Mesendoderm (in vitro differentiated cells): ENCODE measurements at regions not wholly inside any gene's neighbourhood (a gene's known extent, or its start where the extent isn't known, plus 50 kb on each side); places are given as distances from the start of the nearest gene placed in this dataset.
A peak's percentile ranks its signal among the peaks of the same experiment; 100 is the strongest.

Experiments used
- DNase-seq: peaks from one replicate; pipeline ENCODE4 v3.0.0; 2013
- H2AK5ac ChIP-seq: 2 replicates; pipeline ENCODE4 v1.6.1; 2013; ENCODE audit warnings: low read length, inconsistent platforms
- H2BK120ac ChIP-seq: 2 replicates; pipeline ENCODE4 v1.6.1; 2013; ENCODE audit warnings: low read depth, mild to moderate bottlenecking, low read length, moderate library complexity, mixed read lengths
- H2BK15ac ChIP-seq: replicated peaks from 2 replicates; pipeline ENCODE4 v1.6.1; 2013; ENCODE audit warnings: low read depth, mild to moderate bottlenecking, moderate library complexity
- H2BK5ac ChIP-seq: 2 replicates; pipeline ENCODE4 v1.6.1; 2013; ENCODE audit warnings: low read length, inconsistent platforms
- H3K18ac ChIP-seq: 2 replicates; pipeline ENCODE4 v1.6.1; 2013; ENCODE audit warnings: mild to moderate bottlenecking, low read length, mixed read lengths
- H3K23ac ChIP-seq: one replicate; pipeline ENCODE4 v1.6.1; 2013; ENCODE audit warnings: low read length
- H3K27ac ChIP-seq: 2 replicates; pipeline ENCODE4 v1.5.1; 2013; ENCODE audit warnings: low read depth, mild to moderate bottlenecking, inconsistent platforms, low read length, moderate library complexity
- H3K27me3 ChIP-seq: 2 replicates; pipeline ENCODE4 v1.6.1; 2013; ENCODE audit warnings: low read length, control low read depth, mild to moderate bottlenecking, inconsistent platforms; ENCODE audit not compliant: insufficient read depth, poor library complexity
- H3K36me3 ChIP-seq: 2 replicates; pipeline ENCODE4 v1.6.1; 2013; ENCODE audit warnings: low read length, inconsistent platforms; ENCODE audit not compliant: control insufficient read depth, insufficient read depth
- H3K4ac ChIP-seq: one replicate; pipeline ENCODE4 v1.6.1; 2013; ENCODE audit warnings: low read depth, mild to moderate bottlenecking, low read length, moderate library complexity
- H3K4me1 ChIP-seq: 2 replicates; pipeline ENCODE4 v1.6.1; 2013; ENCODE audit warnings: low read depth, low read length, inconsistent platforms; ENCODE audit not compliant: control insufficient read depth
- H3K4me2 ChIP-seq: 2 replicates; pipeline ENCODE4 v1.6.1; 2013; ENCODE audit warnings: low read length
- H3K4me3 ChIP-seq: 2 replicates; pipeline ENCODE4 v1.5.1; 2013; ENCODE audit warnings: mild to moderate bottlenecking, low read length
- H3K56ac ChIP-seq: one replicate; pipeline ENCODE4 v1.6.1; 2013; ENCODE audit warnings: low read length
- H3K79me1 ChIP-seq: 2 replicates; pipeline ENCODE4 v1.6.1; 2013; ENCODE audit warnings: low read length, inconsistent platforms
- H3K79me2 ChIP-seq: 2 replicates; pipeline ENCODE4 v1.6.1; 2013; ENCODE audit warnings: mild to moderate bottlenecking, low read length; ENCODE audit not compliant: control insufficient read depth, insufficient read depth
- H3K9ac ChIP-seq: 2 replicates; pipeline ENCODE4 v1.6.1; 2013; ENCODE audit warnings: low read length, inconsistent platforms
- H4K5ac ChIP-seq: one replicate; pipeline ENCODE4 v1.6.1; 2013; ENCODE audit warnings: low read length
- H4K8ac ChIP-seq: one replicate; pipeline ENCODE4 v1.6.1; 2013; ENCODE audit warnings: low read depth, mild to moderate bottlenecking, control low read depth, low read length, moderate library complexity
- WGBS: extraction: QIAGEN DNeasy Blood & Tissue Kit; methylation state at CpG from one replicate; pipeline ENCODE4 v1.1.7; 2013; ENCODE audit warnings: low lambda C conversion rate, missing lambda C conversion rate; ENCODE audit not compliant: insufficient coverage; ENCODE audit errors: extremely low coverage; 5-methylcytosine and 5-hydroxymethylcytosine counted together

- Histone ChIP-seq H3K23ac (no peak overlapping the region), H3K79me1 (no peaks in the 10 kb centered on the region), H3K36me3 (no peaks in the 10 kb centered on the region), H3K27me3 (no peaks in the 10 kb centered on the region), H4K5ac (no peak overlapping the region), H3K56ac (no peak overlapping the region), H3K4ac (no peak overlapping the region), H2BK5ac (no peak overlapping the region), H4K8ac (no peak overlapping the region), H3K4me1 (no peaks in the 10 kb centered on the region), H2BK120ac (no peak overlapping the region), H3K18ac (no peak overlapping the region), H3K4me3 (no peak overlapping the region), H3K79me2 (no peaks in the 10 kb centered on the region), H3K9ac (no peak overlapping the region), H2BK15ac (no peak overlapping the region), H2AK5ac (no peak overlapping the region), H3K27ac (no peak overlapping the region), H3K4me2 (no peak overlapping the region)
- DNase-seq = peak; percentile 69
These were observed 131.2 kb downstream of the URB2 start for GRCh38 chr1:229757226-229757625.

DNA sequence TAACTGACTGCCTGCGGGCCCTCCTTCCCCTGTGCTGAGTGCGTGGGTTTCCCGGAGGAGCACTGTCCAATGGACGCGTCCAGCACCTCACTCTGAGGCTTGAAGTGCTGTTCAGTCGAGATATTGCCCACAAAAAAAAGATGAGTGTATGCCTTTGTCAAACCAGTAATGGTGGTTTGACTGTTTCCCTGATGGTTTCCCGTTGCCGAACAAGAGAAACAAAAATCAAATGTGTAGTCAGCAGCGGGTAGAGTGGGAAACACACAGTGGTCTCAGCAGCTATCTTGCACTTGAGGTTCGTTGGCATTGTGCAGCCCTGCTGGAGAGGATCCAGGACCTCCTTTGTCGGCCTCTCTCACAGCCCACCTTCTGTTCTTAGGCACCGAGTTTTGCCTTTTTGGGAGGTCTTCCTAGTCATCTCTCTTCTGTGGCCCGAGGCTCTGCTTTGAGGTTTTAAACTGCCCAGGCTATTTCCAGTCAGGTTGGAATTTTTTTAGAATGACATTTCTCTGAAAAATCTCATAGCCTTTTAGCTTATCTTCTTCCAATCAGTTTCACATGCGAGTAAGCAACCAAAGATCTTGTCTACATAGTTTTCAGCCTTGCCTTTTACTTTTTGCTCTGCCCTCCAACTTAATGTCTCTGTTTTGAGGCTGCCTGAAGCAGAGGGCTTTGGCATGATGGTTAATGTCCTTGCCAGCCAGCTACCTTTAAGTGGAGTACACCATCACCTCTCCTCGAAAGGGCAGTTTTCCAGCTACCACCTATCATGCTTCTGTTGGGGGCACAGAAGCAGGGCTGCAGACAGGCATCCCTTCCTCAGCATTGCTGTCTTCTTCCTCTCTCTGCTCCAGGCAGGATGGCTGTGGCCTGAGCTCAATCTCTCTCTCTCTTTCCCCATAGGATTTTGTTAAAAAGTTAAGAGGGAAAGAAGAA, 132.3 kb downstream of the URB2 start:
- Histone ChIP-seq H3K23ac (no peak overlapping the region), H3K4me1 (no peaks in the 10 kb centered on the region), H3K4me3 (no peak overlapping the region), H3K4ac (no peak overlapping the region), H4K5ac (no peak overlapping the region), H3K56ac (no peak overlapping the region), H2BK15ac (no peak overlapping the region), H3K79me1 (no peaks in the 10 kb centered on the region), H3K36me3 (no peaks in the 10 kb centered on the region), H3K18ac (no peak overlapping the region), H2AK5ac (no peak overlapping the region), H3K27me3 (no peaks in the 10 kb centered on the region), H3K9ac (no peak overlapping the region), H4K8ac (no peak overlapping the region), H2BK120ac (no peak overlapping the region), H3K27ac (no peak overlapping the region), H3K79me2 (no peaks in the 10 kb centered on the region), H3K4me2 (no peak overlapping the region), H2BK5ac (no peak overlapping the region)
- peak; percentile 6 for DNase-seq
- WGBS = no CpG with 5 or more reads among the region's 15 CpGs

DNA sequence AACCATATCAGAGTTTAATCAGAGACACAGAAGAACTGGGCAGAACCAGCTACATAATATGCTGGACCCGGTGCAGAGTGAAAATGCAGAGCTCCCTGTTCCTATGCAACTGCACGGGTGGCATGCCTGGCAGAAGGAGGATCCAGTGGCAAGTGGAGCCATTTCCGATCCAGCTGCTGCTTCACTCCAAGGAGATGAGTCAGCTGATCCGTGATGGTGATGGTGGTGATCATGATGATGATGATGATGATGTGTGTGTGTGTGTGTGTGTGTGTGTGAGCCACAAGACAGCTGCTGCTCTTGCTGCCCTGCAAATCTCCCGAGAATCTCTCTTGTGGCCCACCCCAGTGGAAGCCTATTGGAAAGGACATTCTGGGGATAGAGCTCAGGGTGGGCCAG, 133.0 kb downstream of the URB2 start:
- H3K27ac ChIP-seq = no peak overlapping the region
- no CpG with 5 or more reads among the region's 5 CpGs for WGBS
- H3K9ac ChIP-seq = no peak overlapping the region
- no peaks in the 10 kb centered on the region for H3K79me2 ChIP-seq
- no peak overlapping the region for H4K8ac ChIP-seq
- H2BK5ac ChIP-seq = no peak overlapping the region
- no peaks in the 10 kb centered on the region for H3K79me1 ChIP-seq
- no peak overlapping the region for H3K4me2 ChIP-seq
- no peak overlapping the region for H3K4me3 ChIP-seq
- no peak overlapping the region for H3K23ac ChIP-seq
- H3K27me3 ChIP-seq = no peaks in the 10 kb centered on the region
- no peaks in the 10 kb centered on the region for H3K4me1 ChIP-seq
- H3K18ac ChIP-seq = no peak overlapping the region
- DNase-seq = no peak
- no peak overlapping the region for H2AK5ac ChIP-seq
- H3K4ac ChIP-seq = no peak overlapping the region
- no peak overlapping the region for H4K5ac ChIP-seq
- no peak overlapping the region for H2BK120ac ChIP-seq
- no peak overlapping the region for H2BK15ac ChIP-seq
- no peak overlapping the region for H3K56ac ChIP-seq
- H3K36me3 ChIP-seq = no peaks in the 10 kb centered on the region

DNA sequence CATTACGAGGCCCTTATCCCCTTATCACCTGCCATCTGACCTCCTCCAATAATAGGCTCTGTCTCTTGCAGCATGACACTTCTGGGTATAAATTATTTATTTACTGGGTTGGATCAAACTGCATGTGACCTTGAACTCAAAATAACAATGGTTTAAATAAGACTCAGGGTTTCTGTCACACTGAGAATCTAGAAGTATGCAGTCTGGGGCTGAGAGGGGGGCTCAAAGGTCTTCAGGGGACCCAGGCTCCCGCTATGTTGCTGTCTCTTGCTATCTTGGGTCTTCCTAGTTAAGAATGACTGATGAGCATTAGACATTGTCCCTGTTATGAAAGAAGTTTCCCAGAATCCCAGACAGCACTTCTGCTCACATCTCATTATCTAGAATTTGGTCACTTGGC, 133.5 kb downstream of the URB2 start:
- Histone ChIP-seq H3K4ac (no peak overlapping the region), H4K5ac (no peak overlapping the region), H2BK5ac (no peak overlapping the region), H3K9ac (no peak overlapping the region), H2BK15ac (no peak overlapping the region), H3K18ac (no peak overlapping the region), H2BK120ac (no peak overlapping the region), H3K4me1 (no peaks in the 10 kb centered on the region), H3K27ac (no peak overlapping the region), H3K79me1 (no peaks in the 10 kb centered on the region), H3K4me2 (no peak overlapping the region), H3K23ac (no peak overlapping the region), H2AK5ac (no peak overlapping the region), H3K4me3 (no peak overlapping the region), H3K56ac (no peak overlapping the region), H4K8ac (no peak overlapping the region), H3K79me2 (no peaks in the 10 kb centered on the region), H3K36me3 (no peaks in the 10 kb centered on the region), H3K27me3 (no peaks in the 10 kb centered on the region)
- no CpG with 5 or more reads among the region's 2 CpGs for WGBS
- DNase-seq = no peak

GRCh38 chr1:229760478-229760996, 134.5 kb downstream of the URB2 start:
- Histone ChIP-seq H4K5ac (no peak overlapping the region), H2BK5ac (no peak overlapping the region), H3K23ac (no peak overlapping the region), H3K18ac (no peak overlapping the region), H3K4ac (no peak overlapping the region), H3K4me3 (no peak overlapping the region), H3K27ac (no peak overlapping the region), H3K79me1 (no peaks in the 10 kb centered on the region), H3K9ac (no peak overlapping the region), H3K27me3 (no peaks in the 10 kb centered on the region), H3K79me2 (no peaks in the 10 kb centered on the region), H2BK120ac (no peak overlapping the region), H3K4me2 (no peak overlapping the region), H3K36me3 (no peaks in the 10 kb centered on the region), H4K8ac (no peak overlapping the region), H3K4me1 (no peaks in the 10 kb centered on the region), H3K56ac (no peak overlapping the region), H2AK5ac (no peak overlapping the region), H2BK15ac (no peak overlapping the region)
- no peak for DNase-seq
- WGBS = no CpG with 5 or more reads among the region's 7 CpGs

DNA sequence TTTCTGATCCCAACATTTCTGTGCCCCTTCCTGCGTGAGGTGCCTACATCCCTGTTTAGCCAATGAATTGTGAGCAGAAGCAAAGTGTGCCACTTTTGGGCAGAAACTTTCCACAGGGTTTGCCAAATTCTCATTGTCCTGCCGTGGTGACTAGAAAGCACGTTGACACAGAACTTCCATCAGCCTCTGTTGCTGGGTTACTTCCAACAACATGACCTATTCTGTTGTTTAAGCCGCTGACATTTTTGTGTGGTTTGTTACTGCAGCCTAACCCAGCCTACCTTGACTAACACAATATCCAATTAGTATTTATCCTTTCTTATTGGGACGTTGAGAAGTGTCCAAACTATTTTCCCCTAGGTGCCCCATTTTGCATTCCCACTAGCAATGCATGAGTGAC, 136.8 kb downstream of the URB2 start:
- no CpG with 5 or more reads among the region's 5 CpGs for WGBS
- no peak for DNase-seq
- Histone ChIP-seq H2AK5ac (no peak overlapping the region), H4K8ac (no peak overlapping the region), H3K23ac (no peak overlapping the region), H3K4me2 (no peak overlapping the region), H2BK5ac (no peak overlapping the region), H3K79me1 (no peaks in the 10 kb centered on the region), H3K27me3 (no peaks in the 10 kb centered on the region), H3K9ac (no peak overlapping the region), H2BK120ac (no peak overlapping the region), H3K36me3 (no peaks in the 10 kb centered on the region), H3K18ac (no peak overlapping the region), H3K4me3 (no peak overlapping the region), H3K79me2 (no peaks in the 10 kb centered on the region), H3K56ac (no peak overlapping the region), H2BK15ac (no peak overlapping the region), H4K5ac (no peak overlapping the region), H3K4ac (no peak overlapping the region), H3K4me1 (no peaks in the 10 kb centered on the region), H3K27ac (no peak overlapping the region)
